Neural crest cell (in vitro differentiated cells): ENCODE measurements at regions not wholly inside any gene's neighbourhood (a gene's known extent, or its start where the extent isn't known, plus 50 kb on each side); places are given as distances from the start of the nearest gene placed in this dataset.
"Not testable (repeated sequence)": the region's sequence is repeated elsewhere in the genome, so short reads cannot be mapped to it uniquely, and the experiment has no call there.

ENCODE experiments used
- DNase-seq: peaks from one replicate; pipeline ENCODE4 v3.0.0; 2021; ENCODE audit warnings: low read depth, mixed read lengths, low spot score
- H3K27ac Mint-ChIP-seq: one replicate; pipeline ENCODE4 v1.8.0; 2021; ENCODE audit warnings: mild to moderate bottlenecking, mixed read lengths; ENCODE audit not compliant: unreplicated experiment
- H3K27me3 Mint-ChIP-seq: 2 replicates; pipeline ENCODE4 v1.8.0; 2021; ENCODE audit warnings: low read depth, mild to moderate bottlenecking, mixed read lengths
- H3K36me3 Mint-ChIP-seq: 2 replicates; pipeline ENCODE4 v1.8.0; 2021; ENCODE audit warnings: low read depth, mild to moderate bottlenecking, mixed read lengths
- H3K4me1 Mint-ChIP-seq: 2 replicates; pipeline ENCODE4 v1.8.0; 2021; ENCODE audit warnings: mixed read lengths
- H3K4me3 Mint-ChIP-seq: one replicate; pipeline ENCODE4 v1.8.0; 2021; ENCODE audit warnings: mild to moderate bottlenecking, mixed read lengths
- H3K9me3 Mint-ChIP-seq: 2 replicates; pipeline ENCODE4 v1.8.0; 2021; ENCODE audit warnings: mixed read lengths
- CTCF ChIP-seq: fragments of 200-600 bp; sonication (generic); conservative IDR thresholded peaks from 2 replicates; pipeline ENCODE4 v1.5.0; 2021; ENCODE audit warnings: antibody characterized with exemption, mild to moderate bottlenecking

GRCh38 chr7:125814100-125814499 is 884.5 kb upstream of the POT1 start:
- Mint-ChIP-seq H3K27me3 (no peaks in the 10 kb centered on the region), H3K36me3 (no peaks in the 10 kb centered on the region), H3K4me3 (no peak overlapping the region), H3K9me3 (peaks cover 3% of the 10 kb centered on the region), H3K4me1 (no peaks in the 10 kb centered on the region), H3K27ac (no peak overlapping the region)
- DNase-seq: no peak
- no peak for TF ChIP-seq CTCF

- not testable (repeated sequence) for H3K4me3 Mint-ChIP-seq, H3K36me3 Mint-ChIP-seq, H3K4me1 Mint-ChIP-seq
Measured at GRCh38 chr7:125806491-125806890, 876.9 kb upstream of the POT1 start.

GRCh38 chr7:125804273-125804672 is 874.6 kb upstream of the POT1 start:
- Mint-ChIP-seq H3K9me3 (no peaks in the 10 kb centered on the region), H3K27ac (no peak overlapping the region), H3K4me1 (no peaks in the 10 kb centered on the region), H3K4me3 (no peak overlapping the region), H3K27me3 (no peaks in the 10 kb centered on the region), H3K36me3 (no peaks in the 10 kb centered on the region)
- no peak for DNase-seq
- TF ChIP-seq CTCF: no peak

More at GRCh38 chr7:125806491-125806890, 876.9 kb upstream of the POT1 start:
- H3K27me3 Mint-ChIP-seq, DNase-seq, H3K9me3 Mint-ChIP-seq, H3K27ac Mint-ChIP-seq: not testable (repeated sequence)

GRCh38 chr7:125780153-125780552 is 850.5 kb upstream of the POT1 start:
- no peak for TF ChIP-seq CTCF
- no peaks in the 10 kb centered on the region for H3K36me3 Mint-ChIP-seq
- H3K4me3 Mint-ChIP-seq: no peak overlapping the region
- no peaks in the 10 kb centered on the region for H3K9me3 Mint-ChIP-seq
- no peaks in the 10 kb centered on the region for H3K4me1 Mint-ChIP-seq
- H3K27ac Mint-ChIP-seq: no peak overlapping the region
- no peak for DNase-seq
- H3K27me3 Mint-ChIP-seq: no peaks in the 10 kb centered on the region

GRCh38 chr7:125775317-125775716 is 845.7 kb upstream of the POT1 start:
- Mint-ChIP-seq H3K4me3 (no peak overlapping the region), H3K27ac (no peak overlapping the region), H3K9me3 (no peaks in the 10 kb centered on the region), H3K36me3 (no peaks in the 10 kb centered on the region), H3K27me3 (no peaks in the 10 kb centered on the region), H3K4me1 (no peaks in the 10 kb centered on the region)
- TF ChIP-seq CTCF: no peak
- DNase-seq: no peak

- Mint-ChIP-seq H3K36me3 (no peaks in the 10 kb centered on the region), H3K9me3 (no peaks in the 10 kb centered on the region), H3K4me1 (no peaks in the 10 kb centered on the region), H3K27me3 (no peaks in the 10 kb centered on the region), H3K27ac (no peak overlapping the region), H3K4me3 (no peak overlapping the region)
- no peak for DNase-seq
- no peak for TF ChIP-seq CTCF
Measured at GRCh38 chr7:125773113-125773785, 843.6 kb upstream of the POT1 start.
